HepG2 (cell line): ENCODE measurements at regions not wholly inside any gene's neighbourhood (a gene's known extent, or its start where the extent isn't known, plus 50 kb on each side); places are given as distances from the start of the nearest gene placed in this dataset.

Experiments
- BHLHE40 ChIP-seq: IDR thresholded peaks from 2 replicates; pipeline ENCODE4 v1.6.1; 2011; ENCODE audit warnings: low read length, improper control_type of control experiment
- EP300 ChIP-seq, 3 experiments: sonication (generic) in 1 of 3; formaldehyde crosslinking in 1 of 3; IDR thresholded peaks; 2 replicates each; pipeline versions ENCODE4 v1.5.1 to v1.6.1; 2011 to 2020; ENCODE audit warnings: low read depth in 2 of 3, low read length in 2 of 3, borderline replicate concordance in 1 of 3, improper control_type of control experiment in 1 of 3, mild to moderate bottlenecking in 1 of 3, missing genetic modification reagents in 1 of 3, moderate library complexity in 1 of 3
- HMGA1 ChIP-seq: sonication (generic); formaldehyde crosslinking; conservative IDR thresholded peaks from 2 replicates; pipeline ENCODE4 v1.4.0; 2020; ENCODE audit warnings: missing genetic modification reagents
- MAFG ChIP-seq: sonication (generic); formaldehyde crosslinking; IDR thresholded peaks from 2 replicates; pipeline ENCODE4 v1.5.1; 2020; ENCODE audit warnings: mild to moderate bottlenecking, missing genetic modification reagents
- MTA3 ChIP-seq: sonication (generic); formaldehyde crosslinking; IDR thresholded peaks from 2 replicates; pipeline ENCODE4 v1.4.0; 2020; ENCODE audit warnings: missing genetic modification reagents
- NR1H2 ChIP-seq: sonication (generic); formaldehyde crosslinking; IDR thresholded peaks from 2 replicates; pipeline ENCODE4 v1.8.1; 2022; ENCODE audit warnings: low read depth, missing genetic modification reagents, borderline replicate concordance
- POLR2A ChIP-seq, 2 experiments: IDR thresholded peaks; 2 replicates each; pipeline ENCODE4 v1.6.1; 2011; ENCODE audit warnings: low read depth in 2 of 2, low read length in 2 of 2, mild to moderate bottlenecking in 1 of 2, moderate library complexity in 1 of 2; ENCODE audit not compliant: insufficient read depth in 1 of 2
- ZBTB38 ChIP-seq: sonication (generic); formaldehyde crosslinking; IDR thresholded peaks from 2 replicates; pipeline ENCODE4 v1.5.1; 2020; ENCODE audit warnings: mild to moderate bottlenecking, missing genetic modification reagents
- ZNF12 ChIP-seq: sonication (generic); formaldehyde crosslinking; IDR thresholded peaks from 2 replicates; pipeline ENCODE4 v1.5.0; 2020; ENCODE audit warnings: missing genetic modification reagents
- ZNF263 ChIP-seq: sonication (generic); formaldehyde crosslinking; IDR thresholded peaks from 2 replicates; pipeline ENCODE4 v1.4.0; 2020; ENCODE audit warnings: missing genetic modification reagents
- ZNF3 ChIP-seq: IDR thresholded peaks from 2 replicates; pipeline ENCODE4 v1.7.0; 2017; ENCODE audit warnings: inconsistent platforms
- ZNF790 ChIP-seq: sonication (generic); formaldehyde crosslinking; IDR thresholded peaks from 2 replicates; pipeline ENCODE4 v1.8.0; 2022; ENCODE audit warnings: missing genetic modification reagents, mild to moderate bottlenecking, borderline replicate concordance

DNA sequence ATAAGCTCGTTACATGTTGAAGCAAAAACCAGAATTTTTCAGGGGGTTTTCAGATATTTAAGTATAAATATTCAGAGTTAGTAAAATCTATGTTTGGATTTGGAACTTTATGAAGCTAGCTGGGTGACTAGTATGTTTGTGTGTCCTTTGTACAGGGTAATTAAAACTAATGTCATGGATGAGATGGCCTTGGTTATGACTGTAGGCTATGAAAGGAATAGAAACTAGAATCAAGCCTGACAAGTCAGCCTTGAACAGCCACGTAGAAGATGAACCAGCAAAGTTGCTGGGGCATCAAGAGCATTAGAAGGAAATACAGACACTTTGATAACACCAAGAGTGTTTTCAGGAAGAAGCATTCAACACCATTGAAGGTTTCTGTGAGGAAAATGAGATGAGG, 825.1 kb upstream of the CNTNAP5 start:
- no peak for TF ChIP-seq POLR2A (IDR thresholded peaks at IDR 0.05; ENCODE audit: insufficient read depth in 1 of 2, low read depth in 2 of 2, low read length in 2 of 2)
- TF ChIP-seq HMGA1 (CRISPR knock-in tag), result no peak
- TF ChIP-seq NR1H2 (CRISPR knock-in tag), result no peak
- TF ChIP-seq ZNF3, result no peak
- no peak for TF ChIP-seq EP300 (IDR thresholded peaks at IDR 0.05; ENCODE audit: low read depth in 2 of 2, low read length in 2 of 2)
- TF ChIP-seq EP300 (CRISPR knock-in tag; IDR thresholded peaks at IDR 0.05; ENCODE audit: borderline replicate concordance), result no peak
- no peak for TF ChIP-seq ZNF790
- TF ChIP-seq ZNF12, result no peak
- no peak for TF ChIP-seq ZBTB38
- TF ChIP-seq ZNF263 (CRISPR knock-in tag), result no peak
- no peak for TF ChIP-seq MAFG (CRISPR knock-in tag)
- no peak for TF ChIP-seq MTA3 (CRISPR knock-in tag)
- no peak for TF ChIP-seq BHLHE40
